PC-3 (cell line): ENCODE measurements at regions not wholly inside any gene's neighbourhood (a gene's known extent, or its start where the extent isn't known, plus 50 kb on each side); places are given as distances from the start of the nearest gene placed in this dataset.

ENCODE experiments used
- ATAC-seq: fragments of 200-7000 bp; cut with Tn5 transposase; 2 replicates; pipeline ENCODE4 v1.9.1; 2020; ENCODE audit warnings: mild to moderate bottlenecking, moderate library complexity
- BruUV-seq: library from RNA; stranded (reverse); fragments of 400-500 nt; replicated peaks from 2 replicates; lab custom pipeline; 2021; lab: Mats Ljungman, UMichigan
- CTCF ChIA-PET: fragments of 300-600 bp; sonication (Branson Sonifier 250); formaldehyde crosslinking; loops from one replicate; lab custom pipeline; 2022; ENCODE audit warnings: antibody characterized with exemption; lab: Charles Lee
- POLR2A ChIA-PET: fragments of 300-600 bp; sonication (Branson Sonifier 250); formaldehyde crosslinking; loops from one replicate; lab custom pipeline; 2022; ENCODE audit warnings: antibody characterized with exemption; ENCODE audit not compliant: unreplicated experiment; lab: Charles Lee
- DNase-seq: peaks from one replicate; pipeline ENCODE4 v3.0.0-alpha.2; 2015
- H2AFZ ChIP-seq: fragments of 300-600 bp; sonication (generic); 2 replicates; pipeline ENCODE4 v1.6.0; 2016; ENCODE audit warnings: antibody characterized with exemption, low read length
- H3F3A ChIP-seq: fragments of 300-600 bp; sonication (generic); one replicate; pipeline ENCODE4 v1.6.0; 2017; ENCODE audit warnings: antibody characterized with exemption, low read length, control low read depth, mild to moderate bottlenecking; ENCODE audit not compliant: unreplicated experiment
- H3K27ac ChIP-seq: fragments of 300-600 bp; sonication (generic); 2 replicates; pipeline ENCODE4 v1.5.1; 2016; ENCODE audit warnings: mild to moderate bottlenecking, low read length
- H3K27me3 ChIP-seq: fragments of 300-600 bp; sonication (generic); 2 replicates; pipeline ENCODE4 v1.6.1; 2016; ENCODE audit warnings: low read length, mixed read lengths
- H3K36me3 ChIP-seq: fragments of 300-600 bp; sonication (generic); 2 replicates; pipeline ENCODE4 v1.6.1; 2016; ENCODE audit warnings: low read depth, mixed run types, low read length, mixed read lengths
- H3K4me1 ChIP-seq: fragments of 300-600 bp; sonication (generic); 2 replicates; pipeline ENCODE4 v1.5.1; 2016; ENCODE audit warnings: low read length; ENCODE audit not compliant: insufficient read depth
- H3K4me2 ChIP-seq: fragments of 300-600 bp; sonication (generic); 2 replicates; pipeline ENCODE4 v1.6.0; 2016; ENCODE audit warnings: low read length
- H3K4me3 ChIP-seq: fragments of 300-600 bp; sonication (generic); 2 replicates; pipeline ENCODE4 v1.5.1; 2016; ENCODE audit warnings: mild to moderate bottlenecking, low read length, mixed read lengths
- H3K79me2 ChIP-seq: fragments of 300-600 bp; sonication (generic); 2 replicates; pipeline ENCODE4 v1.6.1; 2017; ENCODE audit warnings: low read length, mixed read lengths
- H3K9ac ChIP-seq: fragments of 300-600 bp; sonication (generic); 2 replicates; pipeline ENCODE4 v1.6.0; 2016; ENCODE audit warnings: mild to moderate bottlenecking, low read length
- H3K9me2 ChIP-seq: fragments of 300-600 bp; sonication (generic); replicated peaks from 2 replicates; pipeline ENCODE4 v1.6.1; 2016; ENCODE audit warnings: mixed run types, low read length, mixed read lengths
- H3K9me3 ChIP-seq: fragments of 300-600 bp; sonication (generic); 2 replicates; pipeline ENCODE4 v1.6.1; 2016; ENCODE audit warnings: low read length, mixed read lengths
- H4K20me1 ChIP-seq: fragments of 300-600 bp; sonication (generic); 2 replicates; pipeline ENCODE4 v1.6.1; 2016; ENCODE audit warnings: low read length, mixed read lengths
- EZH2 ChIP-seq: fragments of 300-600 bp; sonication (generic); IDR thresholded peaks from one replicate; pipeline ENCODE4 v1.6.1; 2017; ENCODE audit warnings: antibody characterized with exemption, mild to moderate bottlenecking, low read length; ENCODE audit not compliant: unreplicated experiment
- EZH2phosphoT487 ChIP-seq: fragments of 300-600 bp; sonication (generic); IDR thresholded peaks from 2 replicates; pipeline ENCODE4 v1.6.1; 2018; ENCODE audit warnings: mild to moderate bottlenecking, antibody characterized with exemption, low read length, borderline replicate concordance
- intact Hi-C: fragments of 100-400 bp; cut with micrococcal nuclease; formaldehyde crosslinking; loops from 2 replicates; pipeline ENCODE4 v1.9.0; 2023
- TF ChIP-seq, protein P1 (sequence below): fragments of 300-600 bp; sonication (generic); conservative IDR thresholded peaks from 2 replicates; pipeline ENCODE4 v1.5.1; 2017; ENCODE audit warnings: antibody characterized with exemption, low read depth, mild to moderate bottlenecking, low read length

DNA sequence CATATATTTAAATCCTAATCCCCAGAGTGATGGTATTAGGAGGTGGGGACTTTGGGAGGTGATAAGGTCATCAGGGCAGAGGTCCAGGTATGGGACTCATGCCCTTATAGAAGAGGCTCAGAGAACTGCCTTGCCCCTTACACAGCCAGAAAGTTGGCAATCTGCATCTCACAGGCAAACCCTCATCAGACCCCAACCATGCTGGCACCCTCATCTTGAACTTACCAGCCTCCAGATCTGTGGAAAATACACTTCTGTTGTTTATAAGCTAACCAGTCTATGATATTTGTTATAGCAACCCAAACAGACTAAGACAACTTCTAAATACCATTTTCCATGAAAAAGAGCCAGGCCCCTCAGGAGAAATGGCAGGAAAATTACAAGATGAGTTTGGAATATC lies 69.3 kb upstream of the PRDX6 start:
- H3K27ac ChIP-seq = no peak overlapping the region
- CTCF ChIA-PET = no interaction called here
- no TSS peak for BruUV-seq
- H3K4me1 ChIP-seq = peaks cover 49% of the 10 kb centered on the region
- peaks cover 25% of the 10 kb centered on the region for H3F3A ChIP-seq
- H4K20me1 ChIP-seq = no peaks in the 10 kb centered on the region
- H3K4me3 ChIP-seq = no peak overlapping the region
- POLR2A ChIA-PET = interaction anchor here (0.6 kb wide), 1 partner anchor 819 kb away, joined by 3 read pairs; no protein-coding TSS in a partner anchor
- no peaks in the 10 kb centered on the region for H3K79me2 ChIP-seq
- H3K36me3 ChIP-seq = no peaks in the 10 kb centered on the region
- H2AFZ ChIP-seq = no peak overlapping the region
- TF ChIP-seq, protein P1, sequence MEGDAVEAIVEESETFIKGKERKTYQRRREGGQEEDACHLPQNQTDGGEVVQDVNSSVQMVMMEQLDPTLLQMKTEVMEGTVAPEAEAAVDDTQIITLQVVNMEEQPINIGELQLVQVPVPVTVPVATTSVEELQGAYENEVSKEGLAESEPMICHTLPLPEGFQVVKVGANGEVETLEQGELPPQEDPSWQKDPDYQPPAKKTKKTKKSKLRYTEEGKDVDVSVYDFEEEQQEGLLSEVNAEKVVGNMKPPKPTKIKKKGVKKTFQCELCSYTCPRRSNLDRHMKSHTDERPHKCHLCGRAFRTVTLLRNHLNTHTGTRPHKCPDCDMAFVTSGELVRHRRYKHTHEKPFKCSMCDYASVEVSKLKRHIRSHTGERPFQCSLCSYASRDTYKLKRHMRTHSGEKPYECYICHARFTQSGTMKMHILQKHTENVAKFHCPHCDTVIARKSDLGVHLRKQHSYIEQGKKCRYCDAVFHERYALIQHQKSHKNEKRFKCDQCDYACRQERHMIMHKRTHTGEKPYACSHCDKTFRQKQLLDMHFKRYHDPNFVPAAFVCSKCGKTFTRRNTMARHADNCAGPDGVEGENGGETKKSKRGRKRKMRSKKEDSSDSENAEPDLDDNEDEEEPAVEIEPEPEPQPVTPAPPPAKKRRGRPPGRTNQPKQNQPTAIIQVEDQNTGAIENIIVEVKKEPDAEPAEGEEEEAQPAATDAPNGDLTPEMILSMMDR = no peak
- no peak for TF ChIP-seq EZH2
- no peak for TF ChIP-seq EZH2phosphoT487
- H3K4me2 ChIP-seq = no peak overlapping the region
- H3K9me3 ChIP-seq = no peaks in the 10 kb centered on the region
- H3K27me3 ChIP-seq = no peaks in the 10 kb centered on the region
- H3K9me2 ChIP-seq = no peaks in the 10 kb centered on the region
- ATAC-seq (no peak), DNase-seq (no peak)
- intact Hi-C loops = loop anchor here (2.0 to 10.0 kb wide), 4 partner anchors 77 to 581 kb away; no protein-coding TSS in a partner anchor
- H3K9ac ChIP-seq = no peak overlapping the region

DNA sequence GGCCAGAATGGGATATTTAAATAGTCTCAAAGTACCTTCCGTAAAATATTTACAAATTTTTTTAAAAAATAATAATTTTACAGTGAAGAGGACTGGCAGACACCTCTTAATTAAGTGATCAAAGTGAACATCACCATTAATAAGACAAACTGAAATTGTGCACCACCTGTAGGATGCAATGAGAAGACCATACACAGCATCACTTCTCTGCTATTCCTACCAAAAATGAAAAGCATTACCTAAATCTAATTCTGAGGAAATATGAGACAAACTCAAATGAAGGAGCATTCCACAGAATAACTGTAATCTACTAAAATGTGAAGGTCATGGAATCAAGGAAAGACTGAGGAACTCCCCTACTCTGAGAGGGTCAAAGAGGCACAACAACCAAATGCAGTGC lies 68.2 kb upstream of the PRDX6 start:
- ChIA-PET POLR2A (no interaction called here), CTCF (no interaction called here)
- no peaks in the 10 kb centered on the region for H3K9me3 ChIP-seq
- H3K9ac ChIP-seq = no peak overlapping the region
- H4K20me1 ChIP-seq = no peaks in the 10 kb centered on the region
- H3K27me3 ChIP-seq = no peaks in the 10 kb centered on the region
- BruUV-seq = no TSS peak
- no peaks in the 10 kb centered on the region for H3K36me3 ChIP-seq
- intact Hi-C loops = loop anchor here (1.0 to 10.0 kb wide), 5 partner anchors 78 to 582 kb away; no protein-coding TSS in a partner anchor
- no peak overlapping the region for H3K4me2 ChIP-seq
- no peak overlapping the region for H2AFZ ChIP-seq
- no peak overlapping the region for H3K4me3 ChIP-seq
- TF ChIP-seq, protein P1 = peak; percentile 57
- TF ChIP-seq EZH2phosphoT487 = no peak
- H3K27ac ChIP-seq = no peak overlapping the region
- no peak for DNase-seq
- no peaks in the 10 kb centered on the region for H3K79me2 ChIP-seq
- H3K9me2 ChIP-seq = no peaks in the 10 kb centered on the region
- peaks cover 25% of the 10 kb centered on the region for H3F3A ChIP-seq
- peaks cover 49% of the 10 kb centered on the region for H3K4me1 ChIP-seq
- ATAC-seq = no peak

DNA sequence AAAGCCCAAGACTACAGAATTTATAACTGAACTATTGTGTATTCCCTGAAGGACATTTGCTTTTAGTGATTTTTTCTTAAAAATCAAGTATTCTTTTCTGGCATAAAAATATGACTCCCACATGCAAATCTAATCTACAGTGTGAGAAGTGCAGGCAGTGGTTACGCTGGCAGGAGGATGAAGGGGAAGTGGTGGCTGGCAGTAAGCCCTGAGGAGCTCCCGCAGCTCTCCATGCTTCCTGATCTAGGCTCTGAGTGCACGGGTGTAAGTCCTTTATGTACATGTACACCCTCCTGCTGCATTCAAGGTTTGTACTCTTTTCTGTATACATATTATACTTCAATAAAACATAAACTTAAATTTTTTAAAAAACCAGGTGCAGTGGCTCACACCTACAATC lies 67.5 kb upstream of the PRDX6 start:
- no TSS peak for BruUV-seq
- CTCF ChIA-PET = interaction anchor here (0.6 to 1.5 kb wide), 7 partner anchors 142 to 667 kb away, joined by 3 to 6 read pairs (median 4); no protein-coding TSS in a partner anchor
- intact Hi-C loops = loop anchor here (1.0 to 10.0 kb wide), 5 partner anchors 79 to 583 kb away; no protein-coding TSS in a partner anchor

More for the DNA sequence above, 67.5 kb upstream of the PRDX6 start:
- no peaks in the 10 kb centered on the region for H4K20me1 ChIP-seq
- H3K36me3 ChIP-seq = no peaks in the 10 kb centered on the region
- H3K9me3 ChIP-seq = no peaks in the 10 kb centered on the region
- H3K27me3 ChIP-seq = no peaks in the 10 kb centered on the region
- peak; percentile 94 for DNase-seq
- peak overlapping the region; percentile 32 for H3K4me2 ChIP-seq
- H3K9me2 ChIP-seq = no peaks in the 10 kb centered on the region
- peaks cover 25% of the 10 kb centered on the region for H3F3A ChIP-seq
- peaks cover 49% of the 10 kb centered on the region for H3K4me1 ChIP-seq
- H3K79me2 ChIP-seq = no peaks in the 10 kb centered on the region
- TF ChIP-seq EZH2phosphoT487 (no peak), EZH2 (no peak)
- TF ChIP-seq, protein P1 = no peak
- no peak overlapping the region for H2AFZ ChIP-seq
- ATAC-seq = peak; percentile 72
- POLR2A ChIA-PET = interaction anchor here (0.5 to 1.0 kb wide), 2 partner anchors 45 to 79 kb away, joined by 3 read pairs; no protein-coding TSS in a partner anchor
- H3K4me3 ChIP-seq = no peak overlapping the region
- peak overlapping the region; percentile 9; the same call in 1 of the 2 replicates for H3K27ac ChIP-seq
- H3K9ac ChIP-seq = no peak overlapping the region
